ENCODE measurements at regions not wholly inside any gene's neighbourhood (a gene's known extent, or its start where the extent isn't known, plus 50 kb on each side); places are given as distances from the start of the nearest gene placed in this dataset.

DNA sequence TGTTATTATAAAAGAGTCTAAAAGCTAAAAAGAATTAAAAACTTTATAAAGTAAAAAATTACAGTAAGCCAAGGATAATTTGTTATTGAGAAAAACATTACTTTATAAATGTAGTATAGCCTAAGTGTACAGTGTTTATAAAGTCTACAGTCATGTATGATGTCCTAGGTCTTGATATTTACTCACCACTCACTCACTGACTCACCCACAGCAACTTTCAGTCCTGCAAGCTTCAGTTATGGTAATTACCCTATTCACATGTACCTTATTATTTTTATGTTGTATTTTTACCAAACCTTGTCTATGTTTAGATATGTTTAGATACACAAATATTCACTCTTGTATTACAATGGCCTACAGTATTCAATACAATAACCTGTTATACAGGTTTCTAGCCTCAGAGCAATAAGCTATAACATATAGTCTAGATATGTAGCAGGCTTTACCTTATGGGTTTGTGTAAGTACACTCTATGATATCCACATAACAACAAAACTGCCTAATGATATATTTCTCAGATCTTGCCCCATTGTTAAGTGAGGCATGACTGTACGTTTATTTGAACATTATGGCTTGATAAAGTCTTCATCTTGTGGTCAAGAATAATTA lies 113.7 kb upstream of the KITLG start:
- no peaks in the 10 kb centered on the region for H4K20me1 ChIP-seq (ENCODE audit: insufficient read depth, low read length)
- TF ChIP-seq, protein P1, sequence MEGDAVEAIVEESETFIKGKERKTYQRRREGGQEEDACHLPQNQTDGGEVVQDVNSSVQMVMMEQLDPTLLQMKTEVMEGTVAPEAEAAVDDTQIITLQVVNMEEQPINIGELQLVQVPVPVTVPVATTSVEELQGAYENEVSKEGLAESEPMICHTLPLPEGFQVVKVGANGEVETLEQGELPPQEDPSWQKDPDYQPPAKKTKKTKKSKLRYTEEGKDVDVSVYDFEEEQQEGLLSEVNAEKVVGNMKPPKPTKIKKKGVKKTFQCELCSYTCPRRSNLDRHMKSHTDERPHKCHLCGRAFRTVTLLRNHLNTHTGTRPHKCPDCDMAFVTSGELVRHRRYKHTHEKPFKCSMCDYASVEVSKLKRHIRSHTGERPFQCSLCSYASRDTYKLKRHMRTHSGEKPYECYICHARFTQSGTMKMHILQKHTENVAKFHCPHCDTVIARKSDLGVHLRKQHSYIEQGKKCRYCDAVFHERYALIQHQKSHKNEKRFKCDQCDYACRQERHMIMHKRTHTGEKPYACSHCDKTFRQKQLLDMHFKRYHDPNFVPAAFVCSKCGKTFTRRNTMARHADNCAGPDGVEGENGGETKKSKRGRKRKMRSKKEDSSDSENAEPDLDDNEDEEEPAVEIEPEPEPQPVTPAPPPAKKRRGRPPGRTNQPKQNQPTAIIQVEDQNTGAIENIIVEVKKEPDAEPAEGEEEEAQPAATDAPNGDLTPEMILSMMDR (IDR thresholded peaks at IDR 0.05) = no peak
- Mint-ChIP-seq H3K27ac (no peak overlapping the region), H3K36me3 (no peaks in the 10 kb centered on the region), H3K4me1 (no peaks in the 10 kb centered on the region), H3K4me3 (no peak overlapping the region), H3K9me3 (peaks cover 7 to 23% (median 9%) of the 10 kb centered on the region in 7 donors), H3K27me3 (ENCODE audit: low read depth in 3 of 3) (peaks cover 0 to 2% (median 0%) of the 10 kb centered on the region in 3 donors)
- no peaks in the 10 kb centered on the region for H3K36me3 ChIP-seq (replicated peaks in 1 of 2; ENCODE audit: control insufficient read depth in 1 of 2, insufficient read depth in 2 of 2, low read length in 2 of 2)
- H3K9ac ChIP-seq (ENCODE audit: insufficient read depth, low read length, poor library complexity, severe bottlenecking) = no peak overlapping the region
- no peak overlapping the region for H3K4me3 ChIP-seq (replicated peaks in 1 of 3; ENCODE audit: low read depth in 2 of 3, low read length in 3 of 3)
- no peak for DNase-seq
- intact Hi-C loops (cut with micrococcal nuclease) = no loop called here
- no peak overlapping the region for H3K27ac ChIP-seq (ENCODE audit: low read depth in 1 of 2, low read length in 2 of 2)
- H3K79me2 ChIP-seq (ENCODE audit: insufficient read depth, low read length) = no peaks in the 10 kb centered on the region
- no peak overlapping the region for H3K4me2 ChIP-seq (replicated peaks; ENCODE audit: extremely low read depth, low read length, poor library complexity, severe bottlenecking)
- no CpG with 5 or more reads among the region's 1 CpG for WGBS (ENCODE audit: insufficient coverage)
- no peak overlapping the region for H2AFZ ChIP-seq (ENCODE audit: insufficient read depth, low read depth, low read length, poor library complexity, severe bottlenecking)
- peaks cover 6 to 7% of the 10 kb centered on the region in 2 donors for H3K9me3 ChIP-seq (replicated peaks in 1 of 2; ENCODE audit: control insufficient read depth in 1 of 2, insufficient read depth in 1 of 2, low read length in 2 of 2)
- no peaks in the 10 kb centered on the region for H3K27me3 ChIP-seq (ENCODE audit: control insufficient read depth in 2 of 2, insufficient read depth in 2 of 2, low read length in 2 of 2)
- H3K4me1 ChIP-seq (ENCODE audit: control insufficient read depth in 1 of 2, insufficient read depth in 2 of 2, low read length in 2 of 2) = no peaks in the 10 kb centered on the region

DNA sequence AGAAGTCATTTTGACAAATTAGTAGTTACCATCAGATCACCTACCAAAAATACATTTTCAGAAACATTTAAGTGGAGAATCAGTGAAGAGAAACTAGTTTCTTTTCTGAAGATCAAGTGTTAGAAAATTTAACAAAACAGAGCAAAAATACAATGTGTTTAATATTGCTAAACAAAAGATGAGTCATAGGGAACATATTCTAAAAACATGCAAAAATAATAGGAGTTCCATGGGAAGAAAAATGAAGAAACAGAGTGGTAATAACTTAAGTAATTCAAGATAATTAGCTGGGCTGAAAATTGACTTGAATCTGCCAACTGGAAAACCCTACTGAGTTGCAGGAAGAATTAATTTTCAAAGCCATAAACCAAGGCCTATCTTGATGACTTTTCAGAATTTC lies 111.5 kb upstream of the KITLG start:
- Histone ChIP-seq H3K4me3 (replicated peaks in 1 of 3; ENCODE audit: low read depth in 2 of 3, low read length in 3 of 3) (no peak overlapping the region), H3K9me3 (replicated peaks in 1 of 2; ENCODE audit: control insufficient read depth in 1 of 2, insufficient read depth in 1 of 2, low read length in 2 of 2) (peaks cover 6 to 7% of the 10 kb centered on the region in 2 donors), H3K9ac (ENCODE audit: insufficient read depth, low read length, poor library complexity, severe bottlenecking) (no peak overlapping the region), H3K4me2 (replicated peaks; ENCODE audit: extremely low read depth, low read length, poor library complexity, severe bottlenecking) (no peak overlapping the region), H4K20me1 (ENCODE audit: insufficient read depth, low read length) (no peaks in the 10 kb centered on the region), H3K36me3 (replicated peaks in 1 of 2; ENCODE audit: control insufficient read depth in 1 of 2, insufficient read depth in 2 of 2, low read length in 2 of 2) (no peaks in the 10 kb centered on the region), H2AFZ (ENCODE audit: insufficient read depth, low read depth, low read length, poor library complexity, severe bottlenecking) (no peak overlapping the region), H3K79me2 (ENCODE audit: insufficient read depth, low read length) (no peaks in the 10 kb centered on the region), H3K27me3 (ENCODE audit: control insufficient read depth in 2 of 2, insufficient read depth in 2 of 2, low read length in 2 of 2) (no peaks in the 10 kb centered on the region), H3K27ac (ENCODE audit: low read depth in 1 of 2, low read length in 2 of 2) (no peak overlapping the region), H3K4me1 (ENCODE audit: control insufficient read depth in 1 of 2, insufficient read depth in 2 of 2, low read length in 2 of 2) (no peaks in the 10 kb centered on the region)
- peaks cover 0 to 2% (median 0%) of the 10 kb centered on the region in 3 donors for H3K27me3 Mint-ChIP-seq (ENCODE audit: low read depth in 3 of 3)
- peaks cover 7 to 23% (median 9%) of the 10 kb centered on the region in 7 donors for H3K9me3 Mint-ChIP-seq
- intact Hi-C loops (cut with micrococcal nuclease) = no loop called here
- no peak overlapping the region for H3K27ac Mint-ChIP-seq
- TF ChIP-seq, protein P1 (IDR thresholded peaks at IDR 0.05) = no peak
- H3K4me3 Mint-ChIP-seq = no peak overlapping the region
- H3K4me1 Mint-ChIP-seq = no peaks in the 10 kb centered on the region
- H3K36me3 Mint-ChIP-seq = no peaks in the 10 kb centered on the region
- no peak for DNase-seq

All from CD14-positive monocyte (primary cell).